Common myeloid progenitor, CD34-positive (primary cell): ENCODE measurements at regions not wholly inside any gene's neighbourhood (a gene's known extent, or its start where the extent isn't known, plus 50 kb on each side); places are given as distances from the start of the nearest gene placed in this dataset.
"Not testable (repeated sequence)": the region's sequence is repeated elsewhere in the genome, so short reads cannot be mapped to it uniquely, and the experiment has no call there.

Experiments
- CTCF ChIA-PET: fragments of 350-600 bp; sonication (Branson Sonifier 250); formaldehyde crosslinking; loops from one replicate; lab custom pipeline; 2021; ENCODE audit warnings: antibody characterized with exemption; lab: Charles Lee
- POLR2A ChIA-PET: fragments of 350-600 bp; sonication (Branson Sonifier 250); formaldehyde crosslinking; loops from one replicate; lab custom pipeline; 2021; ENCODE audit warnings: antibody characterized with exemption; lab: Charles Lee
- DNase-seq, 3 donors: peaks; one replicate each; pipeline versions ENCODE4 v3.0.0 to v3.0.0-alpha.2; 2013
- H3K27ac ChIP-seq, 2 experiments: 1 replicate in 1 of 2; 2 replicates in 1 of 2; pipeline ENCODE4 v1.7.0; 2013; ENCODE audit warnings: inconsistent platforms in 2 of 2, low read length in 2 of 2, mild to moderate bottlenecking in 2 of 2, low read depth in 1 of 2, moderate library complexity in 1 of 2; ENCODE audit not compliant: severe bottlenecking in 2 of 2, insufficient read depth in 1 of 2, poor library complexity in 1 of 2
- H3K27me3 ChIP-seq, 5 experiments: replicated peaks in 2 of 5; 1 replicate in 3 of 5; 2 replicates in 2 of 5; pipeline versions ENCODE4 v1.6.1 to v1.7.0; 2013; ENCODE audit warnings: low read length in 4 of 5, mild to moderate bottlenecking in 2 of 5, moderate library complexity in 2 of 5, inconsistent platforms in 1 of 5; ENCODE audit not compliant: insufficient read depth in 5 of 5, control insufficient read depth in 4 of 5
- H3K36me3 ChIP-seq, 4 experiments: 1 replicate in 2 of 4; 2 replicates in 2 of 4; pipeline versions ENCODE4 v1.6.1 to v1.7.0; 2013; ENCODE audit warnings: low read length in 3 of 4, control low read depth in 1 of 4, mild to moderate bottlenecking in 1 of 4; ENCODE audit not compliant: control insufficient read depth in 4 of 4, insufficient read depth in 4 of 4
- H3K4me1 ChIP-seq, 4 experiments: 1 replicate in 3 of 4; 2 replicates in 1 of 4; pipeline versions ENCODE4 v1.6.1 to v1.7.1; 2013; ENCODE audit warnings: low read length in 3 of 4, mild to moderate bottlenecking in 3 of 4, control low read depth in 1 of 4, inconsistent platforms in 1 of 4, moderate library complexity in 1 of 4; ENCODE audit not compliant: control insufficient read depth in 4 of 4, insufficient read depth in 4 of 4; ENCODE audit errors: control extremely low read depth in 1 of 4
- H3K4me3 ChIP-seq, 7 experiments: 1 replicate in 4 of 7; 2 replicates in 3 of 7; pipeline versions ENCODE4 v1.5.1 to v1.7.0; 2013; ENCODE audit warnings: mild to moderate bottlenecking in 7 of 7, low read length in 6 of 7, moderate library complexity in 6 of 7, inconsistent platforms in 2 of 7, low read depth in 2 of 7, control low read depth in 1 of 7; ENCODE audit not compliant: insufficient read depth in 4 of 7, control insufficient read depth in 1 of 7; ENCODE audit errors: extremely low read depth in 1 of 7
- H3K9me3 ChIP-seq, 5 experiments: 1 replicate in 4 of 5; 2 replicates in 1 of 5; pipeline versions ENCODE4 v1.6.1 to v1.7.1; 2013; ENCODE audit warnings: low read length in 4 of 5, mild to moderate bottlenecking in 2 of 5, inconsistent platforms in 1 of 5, low read depth in 1 of 5, moderate library complexity in 1 of 5; ENCODE audit not compliant: control insufficient read depth in 4 of 5, insufficient read depth in 2 of 5; ENCODE audit errors: control extremely low read depth in 1 of 5
- WGBS: methylation state at CpG from one replicate; pipeline ENCODE4 v1.1.5; 2013; ENCODE audit not compliant: insufficient coverage; 5-methylcytosine and 5-hydroxymethylcytosine counted together

DNA sequence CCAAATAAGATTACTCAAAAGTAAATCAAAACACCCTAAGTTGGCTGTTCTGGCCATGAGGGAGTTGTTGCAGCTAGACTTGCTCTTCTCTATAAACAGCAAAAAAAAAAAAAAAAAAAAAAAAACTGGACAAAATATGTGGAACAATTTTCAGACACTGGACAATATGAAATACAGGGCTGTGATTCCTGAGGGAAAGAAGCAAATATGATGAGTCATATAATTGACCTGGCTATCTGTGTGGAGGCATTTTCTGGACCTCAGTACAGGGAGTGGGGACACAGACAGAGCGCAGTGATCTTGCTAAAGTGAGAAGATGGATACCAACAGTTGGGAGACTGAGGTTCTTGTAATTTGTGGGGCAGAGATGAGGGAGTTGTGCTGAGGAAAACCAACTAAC, 192.0 kb upstream of the HAND2 start:
- no peak for DNase-seq
- Histone ChIP-seq H3K36me3 (no peaks in the 10 kb centered on the region), H3K9me3 (peaks cover 0 to 3% (median 0%) of the 10 kb centered on the region in 5 experiments), H3K4me3 (no peak overlapping the region), H3K27me3 (no peaks in the 10 kb centered on the region), H3K4me1 (no peaks in the 10 kb centered on the region), H3K27ac (no peak overlapping the region)
- WGBS = no CpG with 5 or more reads among the region's 1 CpG
- POLR2A ChIA-PET = no interaction called here
- CTCF ChIA-PET = no interaction called here

DNA sequence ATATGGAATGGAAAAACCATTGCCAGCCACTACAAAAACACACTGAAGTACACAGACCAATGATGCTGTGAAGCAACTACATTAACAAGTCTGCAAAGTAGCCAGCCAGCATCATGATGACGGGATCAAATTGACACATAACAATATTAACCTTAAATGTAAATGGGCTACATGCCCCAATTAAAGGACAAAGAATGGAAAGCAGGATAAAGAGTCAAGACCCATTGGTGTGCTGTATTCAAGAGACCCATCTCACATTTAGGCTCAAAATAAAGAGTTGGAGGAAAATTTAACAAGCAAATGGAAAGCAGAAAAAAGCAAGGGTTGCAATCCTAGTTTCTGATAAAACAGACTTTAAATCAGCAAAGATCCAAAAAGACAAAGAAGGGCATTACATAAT, 188.5 kb upstream of the HAND2 start:
- CTCF ChIA-PET = not testable (repeated sequence)

DNA sequence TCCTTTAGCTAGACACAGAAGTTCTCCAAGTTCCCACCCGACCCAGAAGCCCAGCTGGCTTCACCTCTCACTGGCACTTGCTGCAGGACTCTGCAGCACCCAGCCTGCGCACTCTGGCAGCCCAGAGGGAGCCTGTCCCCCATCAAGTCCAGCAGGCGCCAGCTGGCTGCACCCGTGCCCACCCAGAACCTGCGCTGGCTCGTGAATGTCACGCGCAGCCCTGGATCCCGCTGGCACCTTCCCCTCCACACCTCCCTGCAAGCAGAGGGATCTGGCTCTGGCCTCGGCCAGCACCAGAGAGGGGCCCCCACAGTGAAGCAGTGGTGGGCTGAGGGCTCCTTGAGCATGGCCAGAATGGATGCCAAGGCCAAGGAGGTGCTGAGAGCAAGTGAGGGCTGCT, 187.6 kb upstream of the HAND2 start:
- H3K36me3 ChIP-seq = no peaks in the 10 kb centered on the region
- POLR2A ChIA-PET = no interaction called here
- H3K27me3 ChIP-seq = no peaks in the 10 kb centered on the region
- H3K9me3 ChIP-seq = peaks cover 0 to 3% (median 0%) of the 10 kb centered on the region in 5 experiments
- WGBS = 89% methylated on average over 9 of the region's 10 CpGs
- CTCF ChIA-PET = no interaction called here
- no peak for DNase-seq
- H3K27ac ChIP-seq = no peak overlapping the region
- H3K4me3 ChIP-seq = no peak overlapping the region
- H3K4me1 ChIP-seq = no peaks in the 10 kb centered on the region

More for the DNA sequence above, 188.5 kb upstream of the HAND2 start:
- H3K27ac ChIP-seq, H3K4me3 ChIP-seq, DNase-seq, H3K36me3 ChIP-seq, H3K9me3 ChIP-seq, H3K4me1 ChIP-seq, POLR2A ChIA-PET, H3K27me3 ChIP-seq: not testable (repeated sequence)
- no CpG with 5 or more reads among the region's 1 CpG for WGBS

DNA sequence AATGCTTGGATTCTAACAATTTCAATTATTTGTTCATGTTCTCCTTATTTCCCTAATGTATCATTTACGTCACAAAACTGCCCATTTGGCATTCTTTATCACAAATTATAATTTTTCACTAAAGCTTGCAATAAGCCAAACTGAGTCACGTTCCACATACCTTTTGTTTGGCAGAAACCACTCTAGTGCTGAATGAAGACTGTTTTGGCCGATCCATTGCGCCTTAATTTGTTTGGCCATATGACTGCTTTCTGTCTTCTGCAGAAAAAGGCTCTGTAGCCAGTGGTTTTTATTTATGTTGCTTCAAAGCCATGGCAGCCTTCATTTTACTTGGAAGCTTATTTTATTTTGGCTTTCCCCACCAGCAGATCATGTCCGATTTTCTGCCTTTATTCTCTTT, 184.4 kb upstream of the HAND2 start:
- ChIA-PET CTCF (no interaction called here), POLR2A (no interaction called here)
- no peak for DNase-seq
- no peak overlapping the region for H3K4me3 ChIP-seq
- no peaks in the 10 kb centered on the region for H3K27me3 ChIP-seq
- H3K36me3 ChIP-seq = no peaks in the 10 kb centered on the region
- H3K27ac ChIP-seq = no peak overlapping the region
- WGBS = 91% methylated on average over 4 of the region's 5 CpGs
- peaks cover 0 to 3% (median 0%) of the 10 kb centered on the region in 5 experiments for H3K9me3 ChIP-seq
- H3K4me1 ChIP-seq = no peaks in the 10 kb centered on the region

DNA sequence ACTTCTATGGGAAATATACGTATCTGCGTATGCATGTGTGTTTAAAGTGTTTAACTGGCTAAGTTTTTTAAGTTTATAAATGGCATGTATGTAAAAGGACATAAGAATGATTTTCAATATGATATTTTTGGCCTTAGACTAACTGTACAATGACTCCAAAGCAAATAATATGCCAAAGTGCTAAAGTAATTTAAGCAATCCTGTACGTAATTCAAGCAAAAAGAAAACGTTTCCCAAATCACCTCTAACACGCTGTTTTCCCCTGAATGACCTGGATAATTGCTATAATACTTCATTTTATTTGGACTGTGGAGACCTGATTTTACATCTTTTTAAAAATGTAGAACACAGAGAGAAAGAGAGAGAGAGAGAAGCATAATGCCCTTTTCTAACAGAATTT, 183.0 kb upstream of the HAND2 start:
- H3K4me1 ChIP-seq = no peaks in the 10 kb centered on the region
- no peaks in the 10 kb centered on the region for H3K27me3 ChIP-seq
- no peak overlapping the region for H3K27ac ChIP-seq
- H3K36me3 ChIP-seq = no peaks in the 10 kb centered on the region
- POLR2A ChIA-PET = no interaction called here
- no peak overlapping the region for H3K4me3 ChIP-seq
- H3K9me3 ChIP-seq = peaks cover 0 to 3% (median 0%) of the 10 kb centered on the region in 5 experiments
- WGBS = 90% methylated on average over 2 of the region's 5 CpGs
- CTCF ChIA-PET = no interaction called here
- DNase-seq = no peak

DNA sequence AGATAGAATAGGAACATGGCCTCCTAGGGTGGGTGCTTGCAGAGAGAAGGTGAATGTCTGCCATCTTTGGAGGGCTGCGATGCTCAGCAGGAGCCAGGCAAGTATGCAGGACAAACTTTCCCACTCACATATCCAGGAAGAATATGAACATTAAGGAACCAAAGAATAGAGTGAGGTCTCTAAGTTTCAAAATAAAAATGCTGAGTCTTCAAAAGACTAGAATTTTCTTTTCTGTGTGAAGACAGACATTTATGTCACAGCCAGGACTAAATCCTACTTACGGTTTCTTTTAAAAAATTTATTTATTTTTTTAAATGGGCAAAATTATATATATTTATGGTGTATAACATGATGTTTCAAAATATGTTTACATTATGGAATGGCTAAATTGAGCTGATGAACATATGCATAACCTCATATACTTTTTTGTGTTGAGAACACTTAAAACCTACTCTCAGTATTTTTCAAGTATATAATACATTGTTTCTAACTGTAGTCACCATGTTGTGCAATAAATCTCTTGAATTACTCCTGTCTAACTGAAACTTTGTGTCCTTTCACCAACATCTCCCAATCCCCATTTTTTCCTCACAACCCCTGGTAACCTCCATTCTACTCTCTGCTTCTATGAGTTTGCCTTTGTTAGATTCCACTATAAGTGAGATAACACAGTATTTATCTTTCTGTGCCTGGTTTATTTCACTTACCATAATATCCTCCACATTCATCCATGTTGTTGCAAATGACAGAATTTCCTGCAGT, 177.8 kb upstream of the HAND2 start:
- DNase-seq = no peak
- no peaks in the 10 kb centered on the region for H3K36me3 ChIP-seq
- H3K4me1 ChIP-seq = no peaks in the 10 kb centered on the region
- no peaks in the 10 kb centered on the region for H3K27me3 ChIP-seq
- CTCF ChIA-PET = no interaction called here
- H3K4me3 ChIP-seq = no peak overlapping the region
- H3K9me3 ChIP-seq = no peaks in the 10 kb centered on the region
- POLR2A ChIA-PET = no interaction called here
- no peak overlapping the region for H3K27ac ChIP-seq
- WGBS = no CpG with 5 or more reads among the region's 2 CpGs

DNA sequence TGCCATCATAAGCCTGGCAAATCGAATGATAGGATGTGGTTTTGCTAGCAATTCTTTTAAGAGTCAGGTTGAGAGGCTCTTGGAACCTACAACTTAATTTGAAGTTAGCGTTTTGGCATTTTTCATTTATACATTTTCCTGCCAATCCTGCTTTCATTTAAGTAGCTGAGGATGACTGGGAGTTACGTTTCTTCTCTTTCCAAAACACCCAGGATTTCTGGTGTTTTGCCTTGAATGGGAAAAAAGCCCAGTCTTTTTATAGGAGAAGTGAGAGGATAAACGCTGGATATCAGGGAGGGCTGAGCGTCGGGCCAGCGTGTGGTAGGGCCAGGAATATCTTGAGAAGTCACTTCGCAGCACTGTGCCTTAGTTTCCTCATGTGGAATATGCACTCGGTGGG, 174.2 kb upstream of the HAND2 start:
- Histone ChIP-seq H3K4me1 (no peaks in the 10 kb centered on the region), H3K9me3 (no peaks in the 10 kb centered on the region), H3K4me3 (no peak overlapping the region), H3K36me3 (no peaks in the 10 kb centered on the region), H3K27ac (no peak overlapping the region), H3K27me3 (no peaks in the 10 kb centered on the region)
- no peak for DNase-seq
- WGBS = 88% methylated on average over 7 of the region's 9 CpGs
- CTCF ChIA-PET = no interaction called here
- POLR2A ChIA-PET = no interaction called here
